ENCODE measurements at regions not wholly inside any gene's neighbourhood (a gene's known extent, or its start where the extent isn't known, plus 50 kb on each side); places are given as distances from the start of the nearest gene placed in this dataset.
"Not testable (repeated sequence)": the region's sequence is repeated elsewhere in the genome, so short reads cannot be mapped to it uniquely, and the experiment has no call there.

DNA sequence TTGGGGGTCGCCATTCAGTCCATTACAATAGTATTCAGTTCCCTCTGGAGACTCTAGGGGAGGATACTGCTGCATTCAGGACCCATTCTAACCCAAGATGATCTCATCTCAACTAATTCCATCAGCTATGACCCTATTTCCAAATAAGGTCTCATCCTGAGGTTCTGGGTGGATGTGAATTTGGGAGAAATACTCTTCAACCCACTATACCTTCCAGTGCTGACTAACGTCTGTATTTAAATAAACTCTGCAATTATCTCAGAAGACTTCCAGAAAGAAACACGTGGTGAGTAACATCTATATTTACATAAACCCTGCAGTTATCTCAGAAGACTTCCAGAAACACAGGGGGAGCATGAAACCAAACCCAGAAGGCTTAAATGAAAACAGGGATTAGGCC, 1300.7 kb downstream of the PCDH9 start:
- Histone ChIP-seq H3K4me3 (replicated peaks in 1 of 2; ENCODE audit: low read depth in 1 of 2, low read length in 2 of 2) (no peak overlapping the region), H3K79me2 (ENCODE audit: insufficient read depth, low read length) (no peaks in the 10 kb centered on the region), H3K36me3 (ENCODE audit: control insufficient read depth in 1 of 2, insufficient read depth in 2 of 2, low read length in 2 of 2) (no peaks in the 10 kb centered on the region), H4K20me1 (ENCODE audit: insufficient read depth) (no peaks in the 10 kb centered on the region), H3K4me1 (ENCODE audit: control insufficient read depth in 1 of 2, insufficient read depth in 2 of 2, low read length in 2 of 2) (no peaks in the 10 kb centered on the region), H3K9ac (ENCODE audit: low read length) (no peak overlapping the region), H2AFZ (ENCODE audit: low read depth, low read length, poor library complexity, severe bottlenecking) (no peak overlapping the region), H3K27ac (ENCODE audit: low read depth, low read length) (no peak overlapping the region), H3K4me2 (ENCODE audit: low read length) (no peak overlapping the region), H3K9me2 (ENCODE audit: insufficient read depth) (no peaks in the 10 kb centered on the region), H3K27me3 (ENCODE audit: insufficient read depth, low read length) (no peaks in the 10 kb centered on the region), H3K9me3 (ENCODE audit: control insufficient read depth in 1 of 2, insufficient read depth in 1 of 2, low read depth in 1 of 2, low read length in 2 of 2) (no peaks in the 10 kb centered on the region)
- TF ChIP-seq, protein P1, sequence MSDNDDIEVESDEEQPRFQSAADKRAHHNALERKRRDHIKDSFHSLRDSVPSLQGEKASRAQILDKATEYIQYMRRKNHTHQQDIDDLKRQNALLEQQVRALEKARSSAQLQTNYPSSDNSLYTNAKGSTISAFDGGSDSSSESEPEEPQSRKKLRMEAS (IDR thresholded peaks at IDR 0.05) = no peak
- ChIA-PET CTCF (no interaction called here), RAD21 (ENCODE audit: low non-redundant PET in 1 of 2, low total read pairs in 2 of 2, uncharacterized antibody in 2 of 2, unreplicated experiment in 2 of 2) (no interaction called here), POLR2A (no interaction called here)
- no TSS peak for BruUV-seq (replicated peaks)
- DNase-seq (ENCODE audit: low read depth, low spot score) = no peak
- intact Hi-C loops (cut with micrococcal nuclease) = no loop called here
- ATAC-seq = no peak

DNA sequence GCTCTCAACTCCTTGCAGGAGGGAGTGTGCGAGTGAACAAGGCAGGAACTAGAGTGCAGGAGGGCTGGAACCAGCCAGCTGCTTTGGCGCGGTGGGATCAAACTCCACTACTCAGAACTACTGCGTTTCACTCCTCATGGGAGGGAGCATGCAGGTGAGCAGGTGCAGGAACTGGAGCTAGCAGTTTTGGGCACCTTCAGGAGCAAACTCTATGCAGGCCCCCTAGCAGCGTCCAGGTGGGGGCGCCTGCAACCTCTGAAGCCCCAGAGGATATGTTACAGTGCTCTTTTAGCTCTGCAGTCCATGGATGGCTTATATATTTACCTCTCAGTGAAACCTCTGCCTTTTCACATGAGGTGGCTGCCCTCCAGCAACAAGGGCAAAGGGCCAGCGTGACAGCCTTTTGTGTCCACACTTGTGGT, 1303.4 kb downstream of the PCDH9 start:
- H3K27ac ChIP-seq (ENCODE audit: low read depth, low read length) = no peak overlapping the region
- POLR2A ChIA-PET = no interaction called here
- no peaks in the 10 kb centered on the region for H3K36me3 ChIP-seq (ENCODE audit: control insufficient read depth in 1 of 2, insufficient read depth in 2 of 2, low read length in 2 of 2)
- no peaks in the 10 kb centered on the region for H3K4me1 ChIP-seq (ENCODE audit: control insufficient read depth in 1 of 2, insufficient read depth in 2 of 2, low read length in 2 of 2)
- no peaks in the 10 kb centered on the region for H4K20me1 ChIP-seq (ENCODE audit: insufficient read depth)
- H3K9me2 ChIP-seq (ENCODE audit: insufficient read depth) = no peaks in the 10 kb centered on the region
- H3K79me2 ChIP-seq (ENCODE audit: insufficient read depth, low read length) = no peaks in the 10 kb centered on the region
- CTCF ChIA-PET = interaction anchor here (0.7 to 1.3 kb wide), 3 partner anchors 11 to 488 kb away, joined by 3 to 5 read pairs (median 3); no protein-coding TSS in a partner anchor
- no peaks in the 10 kb centered on the region for H3K27me3 ChIP-seq (ENCODE audit: insufficient read depth, low read length)
- H3K4me3 ChIP-seq (replicated peaks in 1 of 2; ENCODE audit: low read depth in 1 of 2, low read length in 2 of 2) = no peak overlapping the region
- TF ChIP-seq, protein P1 (IDR thresholded peaks at IDR 0.05) = no peak
- peak; percentile 44 for TF ChIP-seq RAD21 (IDR thresholded peaks at IDR 0.05; ENCODE audit: low read depth)
- TF ChIP-seq, protein P2, sequence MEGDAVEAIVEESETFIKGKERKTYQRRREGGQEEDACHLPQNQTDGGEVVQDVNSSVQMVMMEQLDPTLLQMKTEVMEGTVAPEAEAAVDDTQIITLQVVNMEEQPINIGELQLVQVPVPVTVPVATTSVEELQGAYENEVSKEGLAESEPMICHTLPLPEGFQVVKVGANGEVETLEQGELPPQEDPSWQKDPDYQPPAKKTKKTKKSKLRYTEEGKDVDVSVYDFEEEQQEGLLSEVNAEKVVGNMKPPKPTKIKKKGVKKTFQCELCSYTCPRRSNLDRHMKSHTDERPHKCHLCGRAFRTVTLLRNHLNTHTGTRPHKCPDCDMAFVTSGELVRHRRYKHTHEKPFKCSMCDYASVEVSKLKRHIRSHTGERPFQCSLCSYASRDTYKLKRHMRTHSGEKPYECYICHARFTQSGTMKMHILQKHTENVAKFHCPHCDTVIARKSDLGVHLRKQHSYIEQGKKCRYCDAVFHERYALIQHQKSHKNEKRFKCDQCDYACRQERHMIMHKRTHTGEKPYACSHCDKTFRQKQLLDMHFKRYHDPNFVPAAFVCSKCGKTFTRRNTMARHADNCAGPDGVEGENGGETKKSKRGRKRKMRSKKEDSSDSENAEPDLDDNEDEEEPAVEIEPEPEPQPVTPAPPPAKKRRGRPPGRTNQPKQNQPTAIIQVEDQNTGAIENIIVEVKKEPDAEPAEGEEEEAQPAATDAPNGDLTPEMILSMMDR (IDR thresholded peaks at IDR 0.05 in 2 of 3, conservative IDR thresholded peaks at IDR 0.05 in 1 of 3; ENCODE audit: borderline replicate concordance in 1 of 3, insufficient read depth in 1 of 3, low read depth in 2 of 3, low read length in 2 of 3) = peak in 2 of 3 experiments; percentile 48 to 61; a peak in 3 of 6 replicates
- RAD21 ChIA-PET (ENCODE audit: low non-redundant PET in 1 of 2, low total read pairs in 2 of 2, uncharacterized antibody in 2 of 2, unreplicated experiment in 2 of 2) = no interaction called here
- DNase-seq (ENCODE audit: low read depth, low spot score) (peak; percentile 7), ATAC-seq (peak; percentile 92)
- intact Hi-C loops (cut with micrococcal nuclease) = no loop called here
- H2AFZ ChIP-seq (ENCODE audit: low read depth, low read length, poor library complexity, severe bottlenecking) = peak overlapping the region; percentile 76
- no peaks in the 10 kb centered on the region for H3K9me3 ChIP-seq (ENCODE audit: control insufficient read depth in 1 of 2, insufficient read depth in 1 of 2, low read depth in 1 of 2, low read length in 2 of 2)
- no TSS peak for BruUV-seq (replicated peaks)
- no peak overlapping the region for H3K9ac ChIP-seq (ENCODE audit: low read length)
- no peak overlapping the region for H3K4me2 ChIP-seq (ENCODE audit: low read length)

DNA sequence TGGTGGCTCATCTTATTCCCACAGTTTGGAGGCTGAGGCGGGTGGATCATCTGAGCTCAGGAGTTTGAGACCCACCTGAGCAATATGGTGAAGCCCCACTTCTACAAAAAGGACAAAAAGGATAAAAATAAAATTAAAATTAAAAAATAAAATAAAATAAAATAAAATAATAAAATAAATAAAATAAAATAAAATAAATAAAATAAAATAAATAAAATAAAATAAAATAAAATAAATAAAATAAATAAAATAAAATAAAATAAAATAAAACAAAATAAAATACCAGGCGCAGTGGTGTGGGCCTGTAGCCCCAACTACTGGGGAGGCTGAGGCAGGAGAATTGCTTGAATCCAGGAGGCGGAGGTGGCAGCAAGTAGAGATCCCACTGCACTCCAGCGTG, 1307.3 kb downstream of the PCDH9 start:
- BruUV-seq (replicated peaks); H3K9me2 ChIP-seq (ENCODE audit: insufficient read depth); H3K27ac ChIP-seq (ENCODE audit: low read depth, low read length); H3K9me3 ChIP-seq (ENCODE audit: control insufficient read depth in 1 of 2, insufficient read depth in 1 of 2, low read depth in 1 of 2, low read length in 2 of 2); POLR2A ChIA-PET; ATAC-seq; H3K36me3 ChIP-seq (ENCODE audit: control insufficient read depth in 1 of 2, insufficient read depth in 2 of 2, low read length in 2 of 2); intact Hi-C loops (cut with micrococcal nuclease); H3K4me3 ChIP-seq (replicated peaks in 1 of 2; ENCODE audit: low read depth in 1 of 2, low read length in 2 of 2); H3K4me2 ChIP-seq (ENCODE audit: low read length); H3K79me2 ChIP-seq (ENCODE audit: insufficient read depth, low read length); H3K27me3 ChIP-seq (ENCODE audit: insufficient read depth, low read length); H2AFZ ChIP-seq (ENCODE audit: low read depth, low read length, poor library complexity, severe bottlenecking); H3K4me1 ChIP-seq (ENCODE audit: control insufficient read depth in 1 of 2, insufficient read depth in 2 of 2, low read length in 2 of 2); DNase-seq (ENCODE audit: low read depth, low spot score); RAD21 ChIA-PET (ENCODE audit: low non-redundant PET in 1 of 2, low total read pairs in 2 of 2, uncharacterized antibody in 2 of 2, unreplicated experiment in 2 of 2); H4K20me1 ChIP-seq (ENCODE audit: insufficient read depth); H3K9ac ChIP-seq (ENCODE audit: low read length); CTCF ChIA-PET: not testable (repeated sequence)

Measured in HCT116 (cell line).